Keratinocyte (primary cell): ENCODE measurements at regions not wholly inside any gene's neighbourhood (a gene's known extent, or its start where the extent isn't known, plus 50 kb on each side); places are given as distances from the start of the nearest gene placed in this dataset.

ENCODE experiments used
- DNase-seq: peaks from one replicate; pipeline ENCODE4 v3.0.0-alpha.2; 2011; ENCODE audit warnings: low read depth, missing footprints, low spot score
- FAIRE-seq: peaks from 2 replicates; lab custom pipeline; 2011; peaks lifted over from hg19 to GRCh38; lab: Jason Lieb, UNC
- H2AFZ ChIP-seq: 2 replicates; pipeline ENCODE4 v1.6.0; 2012; ENCODE audit warnings: low read length, control low read depth, inconsistent platforms; ENCODE audit not compliant: control insufficient read depth
- H3K27ac ChIP-seq: 2 replicates; pipeline ENCODE4 v1.5.1; 2011; ENCODE audit warnings: low read length; ENCODE audit not compliant: control insufficient read depth, insufficient read depth
- H3K27me3 ChIP-seq: 3 replicates; pipeline ENCODE4 v1.6.0; 2011; ENCODE audit warnings: low read length; ENCODE audit not compliant: control insufficient read depth, insufficient read depth; ENCODE audit errors: extremely low read depth
- H3K36me3 ChIP-seq, 2 experiments: 2 replicates in 1 of 2; 3 replicates in 1 of 2; pipeline ENCODE4 v1.5.1; 2011; ENCODE audit warnings: low read length in 2 of 2, mild to moderate bottlenecking in 1 of 2; ENCODE audit not compliant: control insufficient read depth in 2 of 2, insufficient read depth in 2 of 2; ENCODE audit errors: extremely low read depth in 1 of 2
- H3K4me1 ChIP-seq: 3 replicates; pipeline ENCODE4 v1.5.1; 2011; ENCODE audit warnings: low read length; ENCODE audit not compliant: control insufficient read depth, insufficient read depth; ENCODE audit errors: extremely low read depth
- H3K4me2 ChIP-seq: 3 replicates; pipeline ENCODE4 v1.6.0; 2011; ENCODE audit warnings: low read depth, low read length; ENCODE audit not compliant: control insufficient read depth, insufficient read depth; ENCODE audit errors: extremely low read depth
- H3K4me3 ChIP-seq, 3 experiments: fragments of 200-600 bp in 1 of 3; sonication (generic) in 1 of 3; 2 replicates in 2 of 3; 3 replicates in 1 of 3; pipeline ENCODE4 v1.5.1; 2011 to 2016; ENCODE audit warnings: low read length in 3 of 3, mild to moderate bottlenecking in 3 of 3, control low read depth in 2 of 3, inconsistent platforms in 1 of 3, low read depth in 1 of 3, mixed read lengths in 1 of 3, mixed run types in 1 of 3, moderate library complexity in 1 of 3; ENCODE audit not compliant: control insufficient read depth in 2 of 3, insufficient read depth in 2 of 3; ENCODE audit errors: extremely low read depth in 1 of 3
- H3K79me2 ChIP-seq: 2 replicates; pipeline ENCODE4 v1.6.0; 2012; ENCODE audit warnings: low read length; ENCODE audit not compliant: control insufficient read depth, insufficient read depth
- H3K9ac ChIP-seq: 3 replicates; pipeline ENCODE4 v1.6.0; 2011; ENCODE audit warnings: low read length; ENCODE audit not compliant: control insufficient read depth, insufficient read depth; ENCODE audit errors: extremely low read depth
- H3K9me1 ChIP-seq: 3 replicates; pipeline ENCODE4 v1.6.0; 2011; ENCODE audit warnings: low read length; ENCODE audit not compliant: control insufficient read depth, insufficient read depth; ENCODE audit errors: extremely low read depth
- H3K9me3 ChIP-seq: 2 replicates; pipeline ENCODE4 v1.5.1; 2012; ENCODE audit warnings: low read depth, low read length; ENCODE audit not compliant: control insufficient read depth
- H4K20me1 ChIP-seq: 3 replicates; pipeline ENCODE4 v1.6.0; 2011; ENCODE audit warnings: low read length; ENCODE audit not compliant: control insufficient read depth, insufficient read depth; ENCODE audit errors: extremely low read depth
- EZH2 ChIP-seq: IDR thresholded peaks from one replicate; pipeline ENCODE4 v1.6.1; 2012; ENCODE audit warnings: inconsistent platforms, mild to moderate bottlenecking, low read length, moderate library complexity
- dilution Hi-C: fragments of 300-500 bp; cut with MboI; formaldehyde crosslinking; loops from one replicate; pipeline ENCODE4 v1.7.0; 2020; ENCODE audit warnings: low sequenced_read_pairs; ENCODE audit not compliant: extremely low pct_ligation_motif_present
- TF ChIP-seq, protein P1 (sequence below), 3 experiments: IDR thresholded peaks in 1 of 3; conservative IDR thresholded peaks in 1 of 3; optimal IDR thresholded peaks in 1 of 3; 2 replicates in 2 of 3; 3 replicates in 1 of 3; pipeline versions ENCODE3 to v1.5.1; 2011; ENCODE audit warnings: low read length in 3 of 3, mild to moderate bottlenecking in 3 of 3, moderate library complexity in 2 of 3, control low read depth in 1 of 3, inconsistent platforms in 1 of 3; ENCODE audit not compliant: insufficient read depth in 2 of 3; ENCODE audit errors: extremely low read depth in 1 of 3

- TF ChIP-seq EZH2 = no peak
- TF ChIP-seq, protein P1, sequence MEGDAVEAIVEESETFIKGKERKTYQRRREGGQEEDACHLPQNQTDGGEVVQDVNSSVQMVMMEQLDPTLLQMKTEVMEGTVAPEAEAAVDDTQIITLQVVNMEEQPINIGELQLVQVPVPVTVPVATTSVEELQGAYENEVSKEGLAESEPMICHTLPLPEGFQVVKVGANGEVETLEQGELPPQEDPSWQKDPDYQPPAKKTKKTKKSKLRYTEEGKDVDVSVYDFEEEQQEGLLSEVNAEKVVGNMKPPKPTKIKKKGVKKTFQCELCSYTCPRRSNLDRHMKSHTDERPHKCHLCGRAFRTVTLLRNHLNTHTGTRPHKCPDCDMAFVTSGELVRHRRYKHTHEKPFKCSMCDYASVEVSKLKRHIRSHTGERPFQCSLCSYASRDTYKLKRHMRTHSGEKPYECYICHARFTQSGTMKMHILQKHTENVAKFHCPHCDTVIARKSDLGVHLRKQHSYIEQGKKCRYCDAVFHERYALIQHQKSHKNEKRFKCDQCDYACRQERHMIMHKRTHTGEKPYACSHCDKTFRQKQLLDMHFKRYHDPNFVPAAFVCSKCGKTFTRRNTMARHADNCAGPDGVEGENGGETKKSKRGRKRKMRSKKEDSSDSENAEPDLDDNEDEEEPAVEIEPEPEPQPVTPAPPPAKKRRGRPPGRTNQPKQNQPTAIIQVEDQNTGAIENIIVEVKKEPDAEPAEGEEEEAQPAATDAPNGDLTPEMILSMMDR (optimal IDR thresholded peaks at IDR 0.05 in 1 of 3, IDR thresholded peaks at IDR 0.05 in 1 of 3, conservative IDR thresholded peaks at IDR 0.05 in 1 of 3; ENCODE audit: extremely low read depth in 1 of 3, insufficient read depth in 2 of 3, low read length in 3 of 3) = no peak
These were observed 85.9 kb downstream of the VIP start for GRCh38 chr6:152836523-152836922.

GRCh38 chr6:152845421-152845820 lies 94.8 kb downstream of the VIP start:
- no peak for DNase-seq
- H3K36me3 ChIP-seq = no peaks in the 10 kb centered on the region
- TF ChIP-seq, protein P1 (optimal IDR thresholded peaks at IDR 0.05 in 1 of 3, IDR thresholded peaks at IDR 0.05 in 1 of 3, conservative IDR thresholded peaks at IDR 0.05 in 1 of 3; ENCODE audit: extremely low read depth in 1 of 3, insufficient read depth in 2 of 3, low read length in 3 of 3) = no peak
- no peak for TF ChIP-seq EZH2
- no peaks in the 10 kb centered on the region for H3K79me2 ChIP-seq
- no peaks in the 10 kb centered on the region for H3K4me1 ChIP-seq
- no peaks in the 10 kb centered on the region for H3K9me3 ChIP-seq
- no peak overlapping the region for H3K9ac ChIP-seq
- no peaks in the 10 kb centered on the region for H3K27me3 ChIP-seq
- FAIRE-seq = no peak
- no peaks in the 10 kb centered on the region for H3K9me1 ChIP-seq
- no peak overlapping the region for H3K27ac ChIP-seq
- no peak overlapping the region for H2AFZ ChIP-seq
- dilution Hi-C loops = no loop called here
- no peak overlapping the region for H3K4me2 ChIP-seq
- H3K4me3 ChIP-seq = no peak overlapping the region
- H4K20me1 ChIP-seq = no peaks in the 10 kb centered on the region

More at GRCh38 chr6:152836523-152836922, 85.9 kb downstream of the VIP start:
- H3K4me3 ChIP-seq = no peak overlapping the region
- DNase-seq (no peak), FAIRE-seq (no peak)
- no peaks in the 10 kb centered on the region for H3K4me1 ChIP-seq
- H3K4me2 ChIP-seq = no peak overlapping the region
- H2AFZ ChIP-seq = no peak overlapping the region
- no peaks in the 10 kb centered on the region for H3K79me2 ChIP-seq
- no peaks in the 10 kb centered on the region for H3K36me3 ChIP-seq
- H3K9me3 ChIP-seq = no peaks in the 10 kb centered on the region
- no peaks in the 10 kb centered on the region for H3K9me1 ChIP-seq
- H3K27me3 ChIP-seq = no peaks in the 10 kb centered on the region
- no peak overlapping the region for H3K9ac ChIP-seq
- H3K27ac ChIP-seq = no peak overlapping the region
- H4K20me1 ChIP-seq = no peaks in the 10 kb centered on the region
- dilution Hi-C loops = no loop called here
